HEK293T (cell line): ENCODE measurements at regions not wholly inside any gene's neighbourhood (a gene's known extent, or its start where the extent isn't known, plus 50 kb on each side); places are given as distances from the start of the nearest gene placed in this dataset.
"Not testable (repeated sequence)": the region's sequence is repeated elsewhere in the genome, so short reads cannot be mapped to it uniquely, and the experiment has no call there.

ENCODE experiments used
- FOXA1 ChIP-seq: fragments of 450-650 bp; IDR thresholded peaks from 2 replicates; pipeline ENCODE4 v1.6.1; 2016; ENCODE audit warnings: mild to moderate bottlenecking
- LEF1 ChIP-seq: fragments of 450-650 bp; IDR thresholded peaks from 2 replicates; pipeline ENCODE4 v1.6.1; 2017; ENCODE audit warnings: mild to moderate bottlenecking, borderline replicate concordance
- SP1 ChIP-seq: fragments of 450-650 bp; IDR thresholded peaks from 2 replicates; pipeline ENCODE4 v1.6.1; 2017
- SUZ12 ChIP-seq: fragments of 450-650 bp; IDR thresholded peaks from 2 replicates; pipeline ENCODE4 v1.6.1; 2016; ENCODE audit warnings: mild to moderate bottlenecking

GRCh38 chr21:7743940-7744339 lies 2777.4 kb upstream of the TPTE start:
- TF ChIP-seq SUZ12, SP1, LEF1, FOXA1: not testable (repeated sequence)
